UCSD-AML1 (cell line): ENCODE measurements at regions not wholly inside any gene's neighbourhood (a gene's known extent, or its start where the extent isn't known, plus 50 kb on each side); places are given as distances from the start of the nearest gene placed in this dataset.

Experiments used
- DNase-seq: peaks from one replicate; lab custom pipeline; 2025; ENCODE audit not compliant: unreplicated experiment; lab: John Stamatoyannopoulos, UW

DNA sequence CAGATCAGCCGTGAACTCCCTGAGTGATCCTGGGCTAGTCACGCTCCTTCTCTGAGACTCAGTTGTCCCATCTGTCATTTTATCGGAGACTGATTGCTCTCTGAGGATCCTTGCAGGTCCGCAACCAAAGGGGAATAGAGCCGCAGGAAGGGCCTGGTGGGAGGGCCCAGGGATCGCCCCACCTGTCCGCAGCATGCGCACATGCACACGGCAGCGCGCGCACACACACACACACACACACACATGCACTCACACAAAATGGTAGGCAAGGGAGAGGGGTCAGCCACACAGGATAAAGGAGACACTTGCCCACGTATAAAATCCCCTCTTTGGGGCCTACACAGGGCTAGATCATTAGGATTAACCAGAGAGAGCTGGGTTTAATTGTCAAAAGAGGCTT lies 95.6 kb upstream of the FOXP4 start:
- no peak for DNase-seq

DNA sequence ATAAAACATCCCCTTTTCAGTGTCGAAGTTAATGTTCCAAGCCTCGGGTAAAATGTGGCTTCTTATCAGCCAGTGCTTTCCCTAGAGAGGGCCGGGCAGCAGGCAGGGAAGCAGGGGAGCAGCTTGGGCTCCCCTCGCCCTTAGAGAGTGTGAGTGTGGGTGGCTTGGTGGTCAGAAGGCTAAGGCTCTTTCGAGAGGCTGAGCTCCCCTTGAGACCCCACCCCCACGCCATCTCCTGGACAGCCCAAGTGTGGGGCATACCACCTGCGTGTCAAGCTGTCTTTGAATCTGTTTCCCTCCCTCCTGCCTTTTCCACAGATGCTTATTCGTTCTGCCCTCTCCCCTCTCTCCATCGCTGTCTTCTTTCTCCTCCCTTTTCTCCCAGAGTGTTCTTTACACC lies 95.1 kb upstream of the FOXP4 start:
- no peak for DNase-seq

DNA sequence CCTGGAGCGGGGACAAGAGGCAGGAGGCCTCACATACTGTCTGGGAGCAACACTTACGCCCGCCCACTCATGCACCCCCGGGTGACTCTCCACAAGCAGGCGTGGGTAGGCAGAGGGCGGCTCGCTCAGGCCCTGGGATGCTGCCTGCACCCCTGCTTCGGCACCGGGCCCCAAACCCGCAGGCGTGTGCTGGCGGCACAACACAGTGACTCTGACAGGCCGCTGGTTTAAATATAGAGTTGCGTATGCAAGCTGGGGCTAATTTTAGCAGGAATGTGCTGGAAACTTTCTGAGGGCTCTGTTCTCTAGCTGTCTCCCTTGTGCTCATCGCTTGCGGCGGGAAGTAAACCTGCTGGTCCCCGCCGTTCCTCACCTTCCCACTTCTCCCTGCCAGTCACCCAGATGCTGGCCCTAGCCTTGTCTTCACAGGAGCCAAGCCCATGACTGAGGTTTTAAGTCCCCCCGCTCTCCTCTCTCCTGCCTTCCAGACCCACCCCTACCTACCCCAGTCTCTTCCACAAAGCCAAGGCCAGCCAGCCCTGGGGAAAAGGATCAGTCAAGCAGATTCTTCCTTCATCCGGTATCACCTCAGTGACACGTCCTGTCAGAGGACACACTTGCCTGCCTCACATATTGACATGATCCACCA lies 94.5 kb upstream of the FOXP4 start:
- DNase-seq, result no peak

DNA sequence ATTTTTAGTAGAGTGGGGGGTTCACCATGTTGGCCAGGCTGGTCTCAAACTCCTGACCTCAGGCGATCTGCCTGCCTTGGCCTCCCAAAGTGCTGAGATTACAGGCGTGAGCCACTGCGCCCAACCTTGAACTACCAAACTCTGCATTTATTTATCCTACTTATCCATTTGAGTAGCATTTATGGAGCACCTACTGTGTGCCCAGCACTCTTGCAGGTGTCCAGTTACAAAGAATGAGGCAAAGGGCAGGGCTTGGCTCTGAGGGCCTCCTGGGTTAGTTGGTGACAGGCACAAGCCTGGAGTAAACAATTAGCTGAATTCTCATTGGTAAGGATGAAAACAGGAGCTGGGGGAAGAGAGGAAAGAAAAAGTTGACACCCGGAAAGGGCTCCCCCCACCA lies 93.4 kb upstream of the FOXP4 start:
- no peak for DNase-seq

DNA sequence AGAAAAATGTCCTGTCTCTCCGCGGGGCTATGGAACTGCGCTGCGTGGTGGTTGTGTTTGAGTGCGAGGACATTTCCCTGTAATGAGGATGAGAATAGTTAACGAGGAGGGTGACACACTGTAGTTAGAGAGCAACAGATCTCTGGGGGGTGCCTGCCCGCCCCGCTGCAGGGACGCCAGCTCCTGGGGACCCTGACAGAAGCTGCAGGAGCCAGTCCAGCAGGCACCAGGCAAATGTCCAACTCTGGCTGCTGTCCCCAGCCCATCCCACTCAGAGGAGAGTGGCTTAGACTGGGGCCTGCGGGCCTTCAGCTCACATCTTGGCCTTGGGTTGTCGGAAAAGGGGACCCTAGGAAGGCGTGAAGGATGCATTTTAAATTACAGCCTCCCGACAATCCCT lies 92.9 kb upstream of the FOXP4 start:
- no peak for DNase-seq

DNA sequence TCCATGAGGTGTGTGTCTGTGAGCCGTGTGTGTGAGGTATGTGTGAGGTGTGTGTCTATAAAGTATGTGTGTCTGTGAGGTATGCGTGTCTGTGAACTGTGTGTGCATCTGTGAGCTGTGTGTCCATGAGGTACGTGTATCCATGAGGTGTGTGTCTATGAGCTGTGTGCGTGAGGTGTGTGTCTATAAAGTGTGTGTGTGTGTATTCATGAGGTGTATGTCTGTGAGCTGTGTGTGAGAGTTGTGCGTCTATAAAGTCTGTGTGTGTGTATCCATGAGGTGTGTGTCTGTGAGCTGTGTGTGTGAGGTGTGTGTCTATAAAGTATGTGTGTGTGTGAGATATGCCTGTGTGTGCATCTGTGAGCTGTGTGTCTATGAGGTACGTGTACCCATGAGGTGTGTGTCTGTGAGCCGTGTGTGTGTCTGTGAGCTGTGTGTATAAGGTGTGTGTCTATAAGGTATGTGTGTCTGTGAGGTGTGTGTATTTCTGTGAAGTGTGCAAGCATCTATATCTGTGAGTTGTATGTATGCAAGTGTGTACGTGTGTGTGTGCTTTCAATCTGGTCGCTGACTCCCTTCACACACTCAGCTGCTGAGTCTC lies 91.9 kb upstream of the FOXP4 start:
- no peak for DNase-seq

DNA sequence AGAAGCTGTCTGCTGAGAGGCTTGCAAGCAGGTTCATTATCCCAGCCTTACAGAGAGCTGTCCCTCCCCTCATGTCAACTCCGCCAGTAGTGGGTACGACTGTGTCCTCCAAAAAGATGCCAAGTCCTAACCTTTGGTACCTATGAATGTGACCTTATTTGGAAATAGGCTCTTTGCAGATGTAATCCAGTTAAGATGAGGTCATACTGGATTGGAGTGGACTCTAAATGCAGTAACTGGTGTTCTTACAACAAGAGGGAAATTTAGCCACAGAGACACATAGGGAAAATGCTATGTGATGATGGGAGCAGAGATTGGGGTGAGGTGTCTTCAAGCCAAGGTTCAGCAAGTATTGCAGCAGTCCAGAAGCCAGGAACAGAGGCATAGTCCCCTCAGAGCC lies 90.8 kb upstream of the FOXP4 start:
- DNase-seq, result no peak

DNA sequence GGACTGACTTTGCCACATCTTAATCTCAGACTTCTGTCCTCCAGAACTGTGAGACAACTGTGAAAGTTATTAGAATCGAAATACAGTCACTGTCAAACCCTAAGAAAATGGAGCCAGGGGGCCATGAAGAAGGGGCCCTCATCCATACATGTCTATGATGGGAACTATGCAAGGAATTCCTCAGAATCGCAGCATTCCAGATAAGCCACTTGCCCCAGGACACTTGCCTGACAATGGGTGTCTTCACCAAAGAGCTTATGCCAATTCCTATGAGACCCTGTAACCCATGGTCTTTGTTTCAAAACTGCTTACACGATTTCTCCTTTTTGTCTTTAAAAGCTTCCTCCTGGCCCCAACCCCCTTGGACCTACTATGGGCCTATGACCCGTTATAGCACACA lies 90.4 kb upstream of the FOXP4 start:
- DNase-seq, result no peak

DNA sequence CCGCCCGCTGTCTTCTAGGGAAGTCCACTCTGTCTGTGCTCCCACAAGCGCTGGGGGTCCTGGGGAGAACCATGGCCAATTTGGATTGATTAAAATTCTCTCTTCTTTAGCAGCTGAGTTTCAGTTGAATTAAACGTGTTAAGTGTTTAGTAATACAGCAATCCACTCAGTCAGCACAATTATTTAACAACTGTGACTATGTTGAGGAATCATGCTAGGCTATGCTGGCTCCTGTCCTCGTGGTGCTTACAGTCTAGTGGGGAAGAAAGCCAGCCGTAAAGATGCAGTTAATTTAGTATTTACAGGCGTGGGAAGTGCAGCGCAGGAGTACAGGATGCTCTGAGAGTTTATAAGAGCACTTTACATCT lies 88.9 kb upstream of the FOXP4 start:
- DNase-seq, result no peak

DNA sequence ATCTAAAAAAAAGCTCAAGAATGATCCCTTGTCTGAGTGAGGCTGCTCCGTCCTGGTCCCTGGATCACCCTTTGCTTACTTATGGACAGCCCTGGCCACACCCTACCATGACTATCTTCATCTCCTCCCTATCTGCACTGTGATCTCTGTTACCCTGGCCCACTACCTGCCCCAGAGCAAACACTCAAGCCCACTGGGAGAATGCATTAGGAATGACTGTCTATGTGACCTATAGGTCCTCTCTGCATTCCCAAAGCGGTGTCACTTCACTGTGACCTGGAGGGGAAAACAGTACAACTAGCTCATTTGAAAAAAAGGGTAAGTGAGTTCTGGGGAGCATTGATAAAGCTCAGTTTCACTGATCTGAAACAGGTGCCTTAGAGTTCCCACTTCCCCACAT lies 86.4 kb upstream of the FOXP4 start:
- DNase-seq, result no peak

DNA sequence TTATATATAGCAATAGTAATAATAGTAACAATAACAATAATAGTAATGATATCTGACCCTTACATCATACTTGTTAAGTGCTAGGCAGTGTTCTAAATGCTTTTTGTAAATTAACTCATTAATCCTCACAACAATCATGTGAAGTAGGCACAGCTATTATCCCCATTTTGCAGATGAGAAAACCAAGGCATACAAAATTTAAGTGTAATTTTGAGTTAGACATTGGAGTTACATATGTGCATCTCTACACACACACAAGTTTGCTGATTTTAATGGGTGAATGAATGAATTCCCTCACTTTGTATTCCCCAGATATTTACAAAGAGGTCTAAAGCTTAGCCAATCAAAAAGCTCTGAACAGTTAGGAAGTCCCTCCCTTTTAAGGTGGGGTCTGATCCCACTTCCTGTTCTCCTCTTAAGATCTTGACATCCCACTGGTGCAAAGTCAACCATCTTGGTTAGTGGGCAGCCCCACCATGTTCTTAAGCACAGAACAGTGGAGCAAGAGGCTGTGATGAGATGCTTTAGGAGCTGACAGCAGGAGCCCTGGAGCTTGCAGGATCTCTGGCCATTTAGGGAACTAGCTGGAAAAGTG lies 85.3 kb upstream of the FOXP4 start:
- no peak for DNase-seq

DNA sequence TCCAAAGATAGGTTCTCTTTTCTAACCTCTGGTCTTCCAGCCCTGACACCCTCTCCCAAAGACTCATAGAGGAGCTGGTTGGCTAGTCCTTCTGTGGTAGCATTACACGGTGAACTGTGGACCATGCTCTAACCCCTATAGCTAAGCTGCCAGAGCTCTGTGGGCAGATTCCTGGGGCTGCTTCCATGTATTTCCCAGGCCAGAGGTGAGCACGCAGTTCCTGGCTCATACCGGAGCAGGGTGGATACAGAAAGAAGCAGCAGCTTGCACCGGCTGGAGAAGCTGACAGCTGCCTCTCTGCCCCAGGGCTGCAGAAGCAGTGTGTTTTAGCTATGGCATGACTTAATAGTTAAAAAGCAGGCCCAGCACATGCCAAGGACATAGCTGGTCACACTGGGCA lies 84.1 kb upstream of the FOXP4 start:
- DNase-seq, result no peak

DNA sequence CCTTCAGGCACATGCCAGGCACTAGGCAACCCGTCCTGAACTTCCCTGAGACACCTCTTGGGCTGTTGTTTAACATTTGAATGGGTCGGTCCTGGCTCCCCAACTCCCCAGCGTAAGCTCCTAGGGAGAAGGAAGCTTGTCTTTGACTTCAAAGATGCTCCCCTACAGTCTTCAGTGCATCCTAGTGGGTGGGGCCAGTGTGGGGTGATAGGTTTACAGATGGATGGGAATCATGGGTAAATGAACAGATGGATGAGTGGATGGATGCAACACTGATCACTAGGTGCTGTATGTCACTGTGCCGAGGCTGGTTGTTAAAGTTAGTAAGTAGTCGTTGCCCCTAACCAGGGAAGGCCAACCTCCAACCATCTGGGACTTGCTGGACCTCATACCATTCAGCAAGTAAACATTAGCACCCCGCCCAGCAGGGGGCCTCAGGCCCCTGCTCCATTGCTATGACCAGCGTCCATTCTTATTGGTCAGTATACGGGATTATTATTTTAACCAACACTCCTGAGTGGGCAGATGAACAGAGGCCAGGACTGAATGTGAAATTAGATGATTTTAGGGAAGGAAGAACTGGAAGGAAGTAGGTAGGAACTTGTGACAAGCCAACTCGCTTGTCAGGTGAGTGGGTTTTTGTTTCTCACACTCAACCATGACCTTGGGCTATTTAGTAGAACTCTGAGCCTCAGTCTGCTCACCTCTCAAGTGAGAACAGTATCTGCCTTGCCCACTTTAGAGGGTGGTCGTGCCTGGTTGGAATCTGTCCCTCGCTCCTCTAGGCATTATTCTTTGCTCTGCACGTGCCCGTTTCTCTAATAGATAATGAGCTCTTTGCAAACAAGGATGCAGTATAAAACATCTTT lies 82.9 kb upstream of the FOXP4 start:
- peak; percentile 69 for DNase-seq

DNA sequence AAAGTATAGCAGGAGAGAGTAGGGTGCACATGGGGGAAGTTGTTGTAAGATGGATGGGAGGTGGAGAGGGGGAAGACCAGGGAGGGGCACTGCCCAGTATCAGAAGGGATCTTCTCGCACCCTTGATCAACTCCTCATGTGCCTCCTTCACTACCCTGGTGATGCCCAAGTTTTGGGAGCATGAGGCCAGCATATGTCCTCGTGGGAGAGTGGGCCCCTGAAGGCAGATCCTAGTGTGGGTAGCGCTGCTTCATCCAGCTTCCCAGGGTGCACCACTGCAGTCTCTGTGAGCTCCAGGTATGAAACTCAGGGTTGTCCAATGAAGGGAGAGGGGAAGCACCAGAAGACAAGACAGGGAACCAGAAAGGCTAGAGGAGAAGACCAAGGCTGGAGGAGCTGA lies 82.2 kb upstream of the FOXP4 start:
- no peak for DNase-seq

DNA sequence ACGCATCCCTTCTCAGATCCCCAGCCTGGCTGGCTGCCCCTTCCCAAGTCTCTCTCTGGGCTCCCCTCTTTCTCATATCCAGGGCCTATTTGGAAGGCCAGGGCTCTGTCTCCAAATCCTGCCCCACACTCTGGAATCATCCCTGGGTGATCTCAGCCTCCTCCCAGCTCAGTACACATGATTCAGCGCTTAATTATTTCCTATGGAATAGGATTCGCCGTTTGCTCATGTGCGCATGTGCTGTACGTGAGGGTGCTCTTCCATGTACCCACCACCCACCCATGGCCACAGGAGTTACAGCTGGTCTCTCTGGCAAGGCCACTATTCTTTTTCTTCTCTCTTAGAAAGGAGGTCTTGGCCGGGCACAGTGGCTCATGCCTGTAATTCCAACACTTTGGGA lies 81.7 kb upstream of the FOXP4 start:
- DNase-seq, result no peak

DNA sequence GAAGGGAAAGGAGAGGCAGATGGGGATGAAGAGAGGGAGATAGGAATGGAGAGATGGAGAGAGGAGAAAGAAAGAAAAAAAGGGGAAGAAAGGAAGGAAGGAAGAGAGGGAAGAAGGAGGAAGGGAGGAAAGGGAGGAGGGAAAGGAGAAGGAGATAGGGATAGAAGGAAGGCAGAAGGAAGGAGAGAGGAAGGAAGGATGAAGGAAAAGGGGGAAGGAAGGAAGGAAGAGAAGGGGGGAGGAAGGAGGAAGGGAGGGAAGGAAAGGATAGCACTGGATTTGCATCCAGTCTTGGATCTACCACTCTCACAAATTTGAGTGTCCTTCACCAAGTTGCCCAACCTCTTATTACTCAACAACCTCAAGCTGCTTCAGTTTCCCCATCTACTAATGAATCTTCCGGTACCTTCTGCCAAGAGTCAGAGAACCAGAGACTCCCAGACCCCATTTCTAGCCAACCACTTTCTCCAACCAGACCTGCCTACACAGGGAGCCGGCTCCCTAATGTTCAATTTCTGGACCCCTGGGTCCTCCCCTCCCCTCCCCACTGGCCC lies 79.7 kb upstream of the FOXP4 start:
- DNase-seq, result no peak

DNA sequence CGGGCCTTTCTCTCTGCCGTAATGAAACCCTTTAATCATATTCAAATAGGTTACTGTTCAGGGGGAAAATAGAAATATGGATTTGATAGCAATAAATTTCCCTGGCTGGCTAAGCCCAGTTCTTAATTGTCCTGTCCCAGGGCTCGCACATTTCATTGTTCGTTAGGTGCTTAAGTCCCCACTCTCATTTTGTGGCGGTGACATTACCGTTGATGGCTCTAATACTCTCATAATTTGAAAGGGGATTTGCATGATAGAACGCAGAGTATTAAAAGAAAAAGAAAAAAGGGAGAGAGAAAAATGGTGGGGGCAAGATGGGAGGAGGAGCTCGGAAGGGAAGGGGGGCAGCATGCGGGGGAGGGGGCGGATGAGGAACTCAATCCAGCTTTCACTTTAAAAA lies 79.1 kb upstream of the FOXP4 start:
- DNase-seq, result no peak

DNA sequence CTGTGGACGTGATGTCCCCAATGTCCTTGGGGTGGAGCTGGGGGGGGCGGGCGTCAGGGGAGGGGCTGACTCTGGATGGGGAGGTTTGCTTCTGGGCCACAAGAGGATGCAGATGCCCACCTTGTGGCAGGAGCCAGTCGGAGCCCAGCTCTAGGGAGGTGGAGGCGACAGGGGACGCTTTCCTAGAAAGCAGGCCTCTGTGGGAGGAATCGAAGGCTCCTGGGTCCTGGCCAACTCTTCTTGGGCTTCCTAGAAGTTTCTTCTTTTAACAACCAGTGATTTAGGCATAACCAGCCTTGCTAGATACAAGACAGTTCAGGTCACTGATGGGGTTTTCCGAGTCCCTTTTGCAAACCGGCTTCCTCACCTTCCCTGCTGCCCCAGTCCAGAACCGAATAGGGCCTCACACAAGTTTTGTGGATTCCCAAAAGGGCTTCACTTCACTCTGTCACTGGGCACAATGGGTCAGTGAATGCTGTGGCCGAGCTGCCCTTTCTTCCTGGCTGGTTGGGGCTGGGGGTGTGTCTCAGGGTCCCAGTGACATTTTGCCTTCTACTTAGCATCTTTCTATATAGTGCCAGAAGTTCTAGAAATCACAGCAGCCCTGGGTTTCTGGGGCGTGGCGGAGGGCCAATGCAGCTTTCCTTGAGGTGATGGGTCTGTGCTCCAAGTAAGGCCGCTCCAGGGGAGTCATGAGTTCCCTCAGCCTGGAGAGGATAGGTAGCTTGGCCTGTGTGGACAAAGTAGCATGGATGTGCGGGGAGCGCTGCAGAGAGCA lies 78.4 kb upstream of the FOXP4 start:
- no peak for DNase-seq

DNA sequence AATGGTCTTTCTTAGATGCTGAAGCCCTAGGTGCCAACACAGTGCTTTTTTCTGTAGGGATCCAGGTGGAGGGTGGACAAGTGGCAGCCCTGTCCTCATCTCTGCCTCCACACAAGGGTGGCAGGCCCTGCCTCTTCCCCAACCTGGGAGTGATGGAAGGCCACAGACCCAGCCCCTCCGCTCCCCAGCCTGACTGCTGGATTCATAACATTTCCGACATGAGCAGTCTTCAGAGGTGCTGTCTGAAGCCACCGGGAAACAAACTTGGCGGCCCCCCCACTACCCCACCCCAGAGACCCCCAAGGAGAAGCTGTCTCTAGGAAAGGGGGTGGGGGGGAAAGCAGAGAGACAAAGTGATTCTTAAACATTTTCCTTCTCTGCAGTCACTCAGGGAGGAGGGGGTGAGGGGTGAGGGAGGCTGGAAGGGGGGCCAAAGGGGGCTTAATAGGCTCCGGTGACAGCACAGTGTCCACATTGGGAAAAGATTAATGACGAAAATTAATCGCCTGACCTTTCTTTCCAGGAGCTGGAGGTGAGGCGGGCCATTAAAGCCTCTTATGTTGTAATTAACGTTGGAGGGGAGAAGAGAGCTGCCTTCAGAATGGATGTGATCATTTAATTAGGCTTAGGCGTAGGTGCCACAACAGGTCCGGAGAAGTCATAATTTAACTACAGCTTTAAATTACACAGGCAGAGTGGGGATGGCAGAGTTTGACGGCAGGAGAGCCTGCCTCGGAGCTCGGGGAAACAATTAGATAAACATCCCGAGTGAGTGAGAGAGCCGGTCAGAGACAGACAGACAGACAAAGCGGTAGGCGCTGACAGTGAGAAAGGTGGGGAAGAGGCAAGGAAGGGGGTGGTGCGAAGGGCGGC lies 76.8 kb upstream of the FOXP4 start:
- DNase-seq, result no peak

DNA sequence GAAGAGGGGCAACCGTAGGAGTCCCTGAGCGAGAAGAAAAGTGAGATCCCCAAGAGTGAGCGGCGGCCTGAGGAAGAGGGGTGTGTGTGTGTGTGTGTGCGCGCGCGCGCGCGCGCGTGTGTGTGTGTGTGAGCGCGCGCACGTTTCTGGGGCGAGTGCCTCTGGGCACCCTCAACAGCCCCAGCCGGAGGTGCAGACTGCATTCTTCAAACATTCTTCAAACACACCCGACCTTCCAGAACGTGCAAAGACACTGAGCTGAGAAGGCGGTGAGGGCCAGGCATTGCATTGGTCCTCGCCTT lies 76.2 kb upstream of the FOXP4 start:
- no peak for DNase-seq
